ENCODE measurements at regions not wholly inside any gene's neighbourhood (a gene's known extent, or its start where the extent isn't known, plus 50 kb on each side); places are given as distances from the start of the nearest gene placed in this dataset.

- TF ChIP-seq POLR2AphosphoS5 (IDR thresholded peaks at IDR 0.05; ENCODE audit: low read depth, low read length) (no peak), POLR2A (IDR thresholded peaks at IDR 0.05; ENCODE audit: borderline replicate concordance, extremely low read depth, insufficient read depth, insufficient read length) (no peak), MAX (IDR thresholded peaks at IDR 0.05) (no peak), CEBPB (IDR thresholded peaks at IDR 0.05; ENCODE audit: low read depth) (no peak), CTCF (IDR thresholded peaks at IDR 0.05 in 2 of 3, conservative IDR thresholded peaks at IDR 0.05 in 1 of 3; ENCODE audit: borderline replicate concordance in 1 of 3, insufficient read depth in 1 of 3, low read depth in 2 of 3, low read length in 2 of 3) (no peak), SRF (IDR thresholded peaks at IDR 0.05; ENCODE audit: low read depth) (no peak)
Measured at GRCh38 chr4:168037676-168038075, 54.7 kb upstream of the ANXA10 start.

Data from HCT116 (cell line).